ENCODE measurements at regions not wholly inside any gene's neighbourhood (a gene's known extent, or its start where the extent isn't known, plus 50 kb on each side); places are given as distances from the start of the nearest gene placed in this dataset.
"Not testable (repeated sequence)": the region's sequence is repeated elsewhere in the genome, so short reads cannot be mapped to it uniquely, and the experiment has no call there.

GRCh38 chr2:18046558-18047212 lies 168.2 kb downstream of the KCNS3 start:
- DNase-seq = no peak
- Histone ChIP-seq H3K36me3 (no peaks in the 10 kb centered on the region), H3K27ac (no peak overlapping the region), H3K4me1 (no peaks in the 10 kb centered on the region), H3K27me3 (no peaks in the 10 kb centered on the region), H3K4me3 (no peak overlapping the region), H3K9ac (ENCODE audit: low read depth in 2 of 2, low read length in 2 of 2) (no peak overlapping the region), H3K9me3 (no peaks in the 10 kb centered on the region)
- TF ChIP-seq CTCF (IDR thresholded peaks at IDR 0.05) = no peak
- intact Hi-C loops (cut with DNase I) = no loop called here

- Histone ChIP-seq H3K36me3 (no peaks in the 10 kb centered on the region), H3K27me3 (no peaks in the 10 kb centered on the region), H3K9me3 (no peaks in the 10 kb centered on the region), H3K9ac (ENCODE audit: low read depth in 2 of 2, low read length in 2 of 2) (no peak overlapping the region), H3K27ac (no peak overlapping the region), H3K4me3 (no peak overlapping the region), H3K4me1 (no peaks in the 10 kb centered on the region)
- DNase-seq = no peak
- intact Hi-C loops (cut with DNase I) = no loop called here
- TF ChIP-seq CTCF (IDR thresholded peaks at IDR 0.05) = no peak
Measured at GRCh38 chr2:18046017-18046416, 167.6 kb downstream of the KCNS3 start.

- Histone ChIP-seq H3K9ac (ENCODE audit: low read depth in 2 of 2, low read length in 2 of 2) (no peak overlapping the region), H3K27me3 (no peaks in the 10 kb centered on the region), H3K9me3 (no peaks in the 10 kb centered on the region), H3K4me3 (no peak overlapping the region), H3K27ac (no peak overlapping the region), H3K4me1 (no peaks in the 10 kb centered on the region), H3K36me3 (no peaks in the 10 kb centered on the region)
- DNase-seq = no peak
- intact Hi-C loops (cut with DNase I) = no loop called here
- TF ChIP-seq CTCF (IDR thresholded peaks at IDR 0.05) = no peak
Measured at GRCh38 chr2:18045230-18045629, 166.8 kb downstream of the KCNS3 start.

GRCh38 chr2:18017381-18017780 lies 138.9 kb downstream of the KCNS3 start:
- H3K27ac ChIP-seq; H3K9me3 ChIP-seq; H3K36me3 ChIP-seq; DNase-seq; H3K4me3 ChIP-seq; intact Hi-C loops (cut with DNase I); H3K27me3 ChIP-seq; H3K9ac ChIP-seq (ENCODE audit: low read depth in 2 of 2, low read length in 2 of 2); H3K4me1 ChIP-seq: not testable (repeated sequence)

GRCh38 chr2:18009891-18010290 lies 131.4 kb downstream of the KCNS3 start:
- no peaks in the 10 kb centered on the region for H3K9me3 ChIP-seq
- H3K36me3 ChIP-seq = no peaks in the 10 kb centered on the region
- no peak overlapping the region for H3K4me3 ChIP-seq
- no peaks in the 10 kb centered on the region for H3K27me3 ChIP-seq
- H3K4me1 ChIP-seq = no peaks in the 10 kb centered on the region
- intact Hi-C loops (cut with DNase I) = no loop called here
- TF ChIP-seq CTCF (IDR thresholded peaks at IDR 0.05) = no peak
- DNase-seq = no peak
- no peak overlapping the region for H3K27ac ChIP-seq
- no peak overlapping the region for H3K9ac ChIP-seq (ENCODE audit: low read depth in 2 of 2, low read length in 2 of 2)

- no peaks in the 10 kb centered on the region for H3K27me3 ChIP-seq
- no peak overlapping the region for H3K27ac ChIP-seq
- no peak overlapping the region for H3K4me3 ChIP-seq
- no peak for DNase-seq
- TF ChIP-seq CTCF (IDR thresholded peaks at IDR 0.05) = no peak
- H3K36me3 ChIP-seq = no peaks in the 10 kb centered on the region
- no peaks in the 10 kb centered on the region for H3K9me3 ChIP-seq
- H3K9ac ChIP-seq (ENCODE audit: low read depth in 2 of 2, low read length in 2 of 2) = no peak overlapping the region
- H3K4me1 ChIP-seq = no peaks in the 10 kb centered on the region
- intact Hi-C loops (cut with DNase I) = no loop called here
Measured at GRCh38 chr2:18005411-18005810, 126.9 kb downstream of the KCNS3 start.

Data from colonic mucosa (tissue), 4 donors.